ENCODE measurements at regions not wholly inside any gene's neighbourhood (a gene's known extent, or its start where the extent isn't known, plus 50 kb on each side); places are given as distances from the start of the nearest gene placed in this dataset.
"Not testable (repeated sequence)": the region's sequence is repeated elsewhere in the genome, so short reads cannot be mapped to it uniquely, and the experiment has no call there.

- no peak for DNase-seq
These were observed 160.4 kb downstream of the UACA start for GRCh38 chr15:70602834-70603560.

GRCh38 chr15:70602281-70602680 lies 161.1 kb downstream of the UACA start:
- no peak for DNase-seq

- DNase-seq = no peak
These were observed 165.4 kb downstream of the UACA start for GRCh38 chr15:70597945-70598344.

- no peak for DNase-seq
These were observed 166.2 kb downstream of the UACA start for GRCh38 chr15:70597056-70597603.

- no peak for DNase-seq
These were observed 166.9 kb downstream of the UACA start for GRCh38 chr15:70596354-70597055.

GRCh38 chr15:70593795-70594194 lies 169.6 kb downstream of the UACA start:
- DNase-seq = no peak

- no peak for DNase-seq
These were observed 173.6 kb downstream of the UACA start for GRCh38 chr15:70589728-70590127.

- no peak for DNase-seq
These were observed 174.1 kb downstream of the UACA start for GRCh38 chr15:70589221-70589620.

- no peak for DNase-seq
These were observed 174.7 kb downstream of the UACA start for GRCh38 chr15:70588613-70589012.

GRCh38 chr15:70587896-70588567 lies 175.3 kb downstream of the UACA start:
- no peak for DNase-seq

GRCh38 chr15:70587012-70587634 lies 176.2 kb downstream of the UACA start:
- not testable (repeated sequence) for DNase-seq

GRCh38 chr15:70586241-70586640 lies 177.1 kb downstream of the UACA start:
- DNase-seq = no peak

GRCh38 chr15:70585707-70586034 lies 177.7 kb downstream of the UACA start:
- DNase-seq = peak; percentile 6

- DNase-seq = peak; percentile 23
These were observed 178.3 kb downstream of the UACA start for GRCh38 chr15:70584838-70585706.

- DNase-seq = no peak
These were observed 178.9 kb downstream of the UACA start for GRCh38 chr15:70584441-70584837.

- DNase-seq = no peak
These were observed 180.4 kb downstream of the UACA start for GRCh38 chr15:70583006-70583405.

- DNase-seq = no peak
These were observed 181.0 kb downstream of the UACA start for GRCh38 chr15:70582143-70582945.

- DNase-seq = no peak
These were observed 182.4 kb downstream of the UACA start for GRCh38 chr15:70580958-70581357.

- DNase-seq = no peak
These were observed 183.1 kb downstream of the UACA start for GRCh38 chr15:70580286-70580685.

- no peak for DNase-seq
These were observed 183.6 kb downstream of the UACA start for GRCh38 chr15:70579766-70580165.

- no peak for DNase-seq
These were observed 185.2 kb downstream of the UACA start for GRCh38 chr15:70578196-70578595.
